GM12878 (cell line): ENCODE measurements at regions not wholly inside any gene's neighbourhood (a gene's known extent, or its start where the extent isn't known, plus 50 kb on each side); places are given as distances from the start of the nearest gene placed in this dataset.

ENCODE experiments used
- ATAC-seq: fragments of 200-7000 bp; cut with Tn5 transposase; 3 replicates; pipeline ENCODE4 v1.9.1; 2020; ENCODE audit warnings: mild to moderate bottlenecking, moderate library complexity
- BruUV-seq: library from RNA; stranded (reverse); fragments of 400-500 nt; replicated peaks from 2 replicates; lab custom pipeline; 2021; lab: Mats Ljungman, UMichigan
- CTCF ChIA-PET: fragments of 300-600 bp; sonication (Branson Sonifier 250); formaldehyde crosslinking; extraction: SDS; loops from one replicate; lab custom pipeline; 2021; ENCODE audit warnings: inconsistent platforms; lab: Yijun Ruan, JAX
- POLR2A ChIA-PET: fragments of 350-600 bp; formaldehyde crosslinking; extraction: SDS; loops from one replicate; lab custom pipeline; 2021; ENCODE audit warnings: inconsistent platforms; lab: Charles Lee
- RAD21 ChIA-PET: fragments of 300-600 bp; sonication (Branson Sonifier 250); formaldehyde crosslinking; loops from one replicate; lab custom pipeline; 2023; ENCODE audit warnings: antibody characterized with exemption; ENCODE audit not compliant: unreplicated experiment; lab: Charles Lee
- SMC1A ChIA-PET: fragments of 300-600 bp; sonication (Branson Sonifier 250); formaldehyde crosslinking; loops from one replicate; lab custom pipeline; 2023; ENCODE audit not compliant: unreplicated experiment, uncharacterized antibody; lab: Charles Lee
- DNase-seq: peaks from one replicate; pipeline ENCODE4 v3.0.0-alpha.2; 2011; ENCODE audit warnings: low read depth, low spot score
- FAIRE-seq: peaks from 3 replicates; lab custom pipeline; 2011; peaks lifted over from hg19 to GRCh38; lab: Jason Lieb, UNC
- H2AFZ ChIP-seq: 2 replicates; pipeline ENCODE4 v1.6.0; 2011; ENCODE audit warnings: low read depth, low read length, control low read depth; ENCODE audit not compliant: control insufficient read depth
- H3K27ac ChIP-seq: 2 replicates; pipeline ENCODE4 v1.5.1; 2011; ENCODE audit warnings: control low read depth; ENCODE audit not compliant: control insufficient read depth, insufficient read depth
- H3K27me3 ChIP-seq, 2 experiments: replicated peaks in 1 of 2; 2 replicates each; pipeline versions ENCODE4 v1.6.0 to v1.6.1; 2011; ENCODE audit warnings: low read length in 1 of 2; ENCODE audit not compliant: control insufficient read depth in 2 of 2, insufficient read depth in 2 of 2
- H3K36me3 ChIP-seq, 2 experiments: 2 replicates each; pipeline ENCODE4 v1.5.1; 2011; ENCODE audit warnings: low read length in 1 of 2; ENCODE audit not compliant: control insufficient read depth in 2 of 2, insufficient read depth in 2 of 2
- H3K4me1 ChIP-seq: 2 replicates; pipeline ENCODE4 v1.6.1; 2011; ENCODE audit warnings: mild to moderate bottlenecking, low read length, moderate library complexity, mixed read lengths; ENCODE audit not compliant: control insufficient read depth, insufficient read depth
- H3K4me2 ChIP-seq: 2 replicates; pipeline ENCODE4 v1.6.0; 2011; ENCODE audit warnings: control low read depth; ENCODE audit not compliant: control insufficient read depth, insufficient read depth
- H3K4me3 ChIP-seq: fragments of 200-600 bp; sonication (generic); 2 replicates; pipeline ENCODE4 v1.5.1; 2016
- H3K79me2 ChIP-seq: 2 replicates; pipeline ENCODE4 v1.6.0; 2011; ENCODE audit warnings: low read length; ENCODE audit not compliant: control insufficient read depth, insufficient read depth
- H3K9ac ChIP-seq: 2 replicates; pipeline ENCODE4 v1.8.0; 2011; ENCODE audit warnings: low read length, control low read depth, mixed read lengths; ENCODE audit not compliant: control insufficient read depth, insufficient read depth
- H3K9me3 ChIP-seq: replicated peaks from 3 replicates; pipeline ENCODE4 v1.5.1; 2011; ENCODE audit warnings: mild to moderate bottlenecking, low read length; ENCODE audit not compliant: control insufficient read depth, insufficient read depth
- H4K20me1 ChIP-seq: 2 replicates; pipeline ENCODE4 v1.6.0; 2011; ENCODE audit not compliant: control insufficient read depth, insufficient read depth
- BHLHE40 ChIP-seq, 2 experiments: fragments of 450-650 bp in 1 of 2; IDR thresholded peaks; 2 replicates each; pipeline ENCODE4 v1.6.1; 2011 to 2017; ENCODE audit warnings: low read depth in 2 of 2, borderline replicate concordance in 1 of 2, improper control_type of control experiment in 1 of 2, low read length in 1 of 2, mild to moderate bottlenecking in 1 of 2
- HDAC2 ChIP-seq: fragments of 200-600 bp; sonication (generic); IDR thresholded peaks from 2 replicates; pipeline ENCODE4 v1.6.1; 2017
- HDGF ChIP-seq: fragments of 450-650 bp; IDR thresholded peaks from 2 replicates; pipeline ENCODE4 v1.6.1; 2016; ENCODE audit warnings: antibody characterized with exemption
- MAX ChIP-seq: IDR thresholded peaks from 2 replicates; pipeline ENCODE4 v1.6.1; 2012; ENCODE audit warnings: low read depth, low read length, improper control_type of control experiment
- MEF2B ChIP-seq: fragments of 450-650 bp; IDR thresholded peaks from 2 replicates; pipeline ENCODE4 v1.6.1; 2018; ENCODE audit warnings: mild to moderate bottlenecking, moderate library complexity; ENCODE audit not compliant: partially characterized antibody, poor library complexity, severe bottlenecking
- MXI1 ChIP-seq: fragments of 150-350 bp; IDR thresholded peaks from 2 replicates; pipeline ENCODE4 v1.6.1; 2011; ENCODE audit warnings: low read depth, mild to moderate bottlenecking, inconsistent platforms, low read length, improper control_type of control experiment
- NKRF ChIP-seq: fragments of 450-650 bp; conservative IDR thresholded peaks from 2 replicates; pipeline ENCODE4 v1.6.1; 2017; ENCODE audit warnings: mild to moderate bottlenecking, moderate library complexity
- PKNOX1 ChIP-seq: fragments of 450-650 bp; IDR thresholded peaks from 2 replicates; pipeline ENCODE4 v1.6.1; 2016; ENCODE audit warnings: mild to moderate bottlenecking
- PRDM15 ChIP-seq: fragments of 450-650 bp; formaldehyde crosslinking; IDR thresholded peaks from 2 replicates; pipeline ENCODE4 v1.4.0; 2020; ENCODE audit warnings: mild to moderate bottlenecking, moderate library complexity
- SMARCA5 ChIP-seq: fragments of 450-650 bp; IDR thresholded peaks from 2 replicates; pipeline ENCODE4 v1.6.1; 2017; ENCODE audit warnings: mild to moderate bottlenecking
- SREBF2 ChIP-seq: IDR thresholded peaks from 2 replicates; pipeline ENCODE4 v1.6.1; 2012; ENCODE audit warnings: mild to moderate bottlenecking, low read length
- SUZ12 ChIP-seq: fragments of 200-600 bp; sonication (generic); IDR thresholded peaks from one replicate; pipeline ENCODE4 v1.6.1; 2018; ENCODE audit warnings: antibody characterized with exemption, mild to moderate bottlenecking; ENCODE audit not compliant: unreplicated experiment
- TAF1 ChIP-seq: IDR thresholded peaks from 2 replicates; pipeline ENCODE4 v1.6.1; 2011; ENCODE audit warnings: mild to moderate bottlenecking, low read depth, low read length, borderline replicate concordance
- ZNF24 ChIP-seq: fragments of 450-650 bp; IDR thresholded peaks from 2 replicates; pipeline ENCODE4 v1.6.1; 2017; ENCODE audit warnings: antibody characterized with exemption, mild to moderate bottlenecking
- WGBS: methylation state at CpG from one replicate; pipeline ENCODE4 v1.1.6; 2016; ENCODE audit warnings: low lambda C conversion rate; ENCODE audit not compliant: insufficient replicate concordance, insufficient coverage; ENCODE audit errors: missing lambda C conversion rate; 5-methylcytosine and 5-hydroxymethylcytosine counted together
- in situ Hi-C: fragments of 300-500 bp; cut with MboI; formaldehyde crosslinking; loops from 9 replicates; pipeline ENCODE4 v1.14.3; 2018; ENCODE audit warnings: mixed read lengths
- intact Hi-C: fragments of 100-400 bp; cut with micrococcal nuclease; formaldehyde crosslinking; loops from one replicate; pipeline ENCODE4 v1.14.2; 2022; ENCODE audit not compliant: unreplicated experiment
- TF ChIP-seq, protein P1 (sequence below): fragments of 450-650 bp; IDR thresholded peaks from 2 replicates; pipeline ENCODE4 v1.6.1; 2016; ENCODE audit warnings: mild to moderate bottlenecking

GRCh38 chr2:30038419-30038818 is 108.4 kb upstream of the YPEL5 start (continued):
- no peak for TF ChIP-seq MAX
- TF ChIP-seq, protein P1, sequence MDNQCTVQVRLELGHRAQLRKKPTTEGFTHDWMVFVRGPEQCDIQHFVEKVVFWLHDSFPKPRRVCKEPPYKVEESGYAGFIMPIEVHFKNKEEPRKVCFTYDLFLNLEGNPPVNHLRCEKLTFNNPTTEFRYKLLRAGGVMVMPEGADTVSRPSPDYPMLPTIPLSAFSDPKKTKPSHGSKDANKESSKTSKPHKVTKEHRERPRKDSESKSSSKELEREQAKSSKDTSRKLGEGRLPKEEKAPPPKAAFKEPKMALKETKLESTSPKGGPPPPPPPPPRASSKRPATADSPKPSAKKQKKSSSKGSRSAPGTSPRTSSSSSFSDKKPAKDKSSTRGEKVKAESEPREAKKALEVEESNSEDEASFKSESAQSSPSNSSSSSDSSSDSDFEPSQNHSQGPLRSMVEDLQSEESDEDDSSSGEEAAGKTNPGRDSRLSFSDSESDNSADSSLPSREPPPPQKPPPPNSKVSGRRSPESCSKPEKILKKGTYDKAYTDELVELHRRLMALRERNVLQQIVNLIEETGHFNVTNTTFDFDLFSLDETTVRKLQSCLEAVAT = no peak
- TF ChIP-seq TAF1 = no peak
- TF ChIP-seq, all 136 proteins: peak for 0

DNA sequence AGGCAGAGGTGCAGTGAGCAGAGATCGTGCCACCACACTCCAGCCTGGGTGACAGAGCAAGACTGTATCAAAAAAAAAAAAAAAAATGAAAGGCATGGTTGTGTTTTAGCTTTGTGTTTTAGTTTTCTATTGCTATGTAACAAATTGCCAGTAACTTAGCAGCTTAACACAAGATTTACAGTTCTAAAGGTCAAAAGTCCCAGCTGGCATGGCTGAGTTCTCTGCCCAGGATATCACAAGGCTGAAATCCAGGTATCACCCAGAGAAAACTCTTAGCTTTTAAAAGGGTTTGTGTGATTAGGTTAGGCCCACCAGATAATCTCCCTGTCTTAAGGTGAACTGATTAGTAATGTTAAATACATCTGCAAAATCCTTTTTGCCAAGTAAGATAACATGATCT is 107.7 kb upstream of the YPEL5 start:
- Histone ChIP-seq H3K79me2 (no peaks in the 10 kb centered on the region), H3K9ac (no peak overlapping the region), H3K9me3 (no peaks in the 10 kb centered on the region), H3K4me2 (no peak overlapping the region), H2AFZ (no peak overlapping the region), H4K20me1 (no peaks in the 10 kb centered on the region), H3K4me1 (no peaks in the 10 kb centered on the region; the same call in 1 of the 2 replicates), H3K27me3 (no peaks in the 10 kb centered on the region; a peak in 1 of 4 replicates), H3K4me3 (no peak overlapping the region), H3K36me3 (no peaks in the 10 kb centered on the region), H3K27ac (no peak overlapping the region)
- in situ Hi-C loops (no loop called here), intact Hi-C loops (no loop called here)
- no peak for FAIRE-seq
- ChIA-PET POLR2A (no interaction called here), SMC1A (interaction anchor here (0.6 kb wide), 1 partner anchor 117 kb away, joined by 3 read pairs; no protein-coding TSS in a partner anchor), CTCF (interaction anchor here (0.6 kb wide), 1 partner anchor 15 kb away, joined by 4 read pairs; no protein-coding TSS in a partner anchor), RAD21 (no interaction called here)
- no peak for ATAC-seq
- WGBS = 0% methylated on average over 1 of the region's 1 CpG
- DNase-seq = no peak
- no TSS peak for BruUV-seq
- TF ChIP-seq ZNF24 (no peak), SREBF2 (no peak), MXI1 (no peak), PRDM15 (CRISPR knock-in tag) (no peak), NKRF (no peak), HDAC2 (no peak), HDGF (no peak), BHLHE40 (IDR thresholded peaks at IDR 0.05; ENCODE audit: borderline replicate concordance in 1 of 2, low read depth in 2 of 2, low read length in 1 of 2) (no peak), SUZ12 (no peak), SMARCA5 (no peak), MEF2B (no peak), PKNOX1 (no peak)
